ENCODE measurements at regions not wholly inside any gene's neighbourhood (a gene's known extent, or its start where the extent isn't known, plus 50 kb on each side); places are given as distances from the start of the nearest gene placed in this dataset.
"Not testable (repeated sequence)": the region's sequence is repeated elsewhere in the genome, so short reads cannot be mapped to it uniquely, and the experiment has no call there.

DNA sequence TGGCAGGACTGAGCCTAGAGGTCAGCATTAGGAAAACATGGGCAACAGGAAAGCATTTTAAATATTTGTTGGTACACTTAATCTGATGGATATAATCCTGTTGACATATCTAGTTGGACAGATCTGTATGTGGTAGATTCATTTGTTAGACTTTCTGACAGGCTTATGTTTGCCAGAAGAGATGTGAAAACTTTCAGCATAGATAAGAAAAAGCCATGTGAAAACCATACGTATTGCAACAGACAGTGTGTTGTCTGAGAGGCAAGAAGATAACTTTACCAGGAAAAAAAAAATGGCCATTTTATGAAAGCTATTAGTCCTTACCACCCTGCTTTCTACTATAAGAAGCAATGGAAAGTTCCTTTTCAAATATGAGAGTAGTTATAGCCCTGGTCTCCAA, 1902.2 kb upstream of the C9orf72 start:
- no peak for DNase-seq

GRCh38 chr9:29511680-29512079, 1938.4 kb upstream of the C9orf72 start:
- no peak for DNase-seq

DNA sequence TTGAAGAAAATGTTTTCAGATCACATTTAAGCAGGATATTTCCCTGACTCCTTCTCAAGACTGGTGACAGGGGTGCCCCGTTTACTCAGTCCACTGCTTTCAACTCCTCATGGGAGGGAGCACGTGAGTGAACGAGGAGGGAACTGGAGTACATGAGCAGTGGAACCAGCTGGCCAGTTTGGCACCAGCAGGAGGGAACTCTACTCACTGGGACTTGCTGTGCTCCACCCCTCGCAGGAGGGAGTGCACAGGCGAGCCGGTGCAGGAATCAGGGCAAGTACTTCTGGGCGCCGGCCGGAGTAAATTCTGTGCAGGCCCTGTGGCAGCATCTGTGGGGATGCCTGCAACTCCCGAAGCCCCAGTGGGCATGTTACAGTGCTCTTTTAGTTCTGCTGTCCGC, 1941.1 kb upstream of the C9orf72 start:
- no peak for DNase-seq

- no peak for DNase-seq
Measured at GRCh38 chr9:29514862-29515261, 1941.6 kb upstream of the C9orf72 start.

- no peak for DNase-seq
Measured at GRCh38 chr9:29548436-29548835, 1975.2 kb upstream of the C9orf72 start.

DNA sequence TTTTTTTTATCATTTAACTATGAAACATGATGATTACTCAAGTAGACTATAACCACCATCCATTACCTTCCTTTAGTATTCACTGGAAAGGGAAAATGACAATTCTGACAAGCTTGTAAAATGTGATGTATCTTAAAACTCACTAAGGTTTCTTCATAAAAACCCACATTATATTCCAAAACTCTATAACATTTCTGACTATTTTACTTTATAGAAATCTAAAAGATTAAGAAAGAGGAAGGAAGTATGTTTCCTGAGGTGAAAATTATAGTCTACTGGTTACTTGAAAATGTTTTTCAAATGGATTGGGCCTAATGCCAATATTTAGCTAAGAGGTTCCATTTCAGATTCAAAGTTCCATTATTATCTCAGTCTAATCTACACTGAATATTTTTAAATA, 1982.2 kb upstream of the C9orf72 start:
- no peak for DNase-seq

GRCh38 chr9:29556317-29556716, 1983.0 kb upstream of the C9orf72 start:
- DNase-seq, result no peak

DNA sequence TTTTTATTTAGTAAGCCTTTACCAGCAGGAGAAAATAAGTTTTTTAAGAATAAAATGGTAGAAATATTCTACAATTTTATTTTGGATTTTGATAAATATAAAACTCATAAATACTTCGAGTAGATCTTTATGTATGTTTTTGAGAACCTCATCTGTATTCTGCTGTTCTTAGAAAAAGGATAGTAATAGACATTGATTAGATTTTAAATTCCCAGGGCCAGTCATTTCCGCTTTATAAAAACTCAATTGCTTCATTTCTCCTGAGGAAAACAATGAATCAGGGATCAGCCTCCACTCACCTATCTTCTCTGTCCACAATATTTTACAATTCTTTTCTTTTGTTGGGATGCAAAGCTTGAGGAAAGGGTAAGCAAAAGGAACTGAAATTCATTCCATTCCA, 1983.5 kb upstream of the C9orf72 start:
- no peak for DNase-seq

GRCh38 chr9:29564564-29564963, 1991.3 kb upstream of the C9orf72 start:
- DNase-seq, result no peak

DNA sequence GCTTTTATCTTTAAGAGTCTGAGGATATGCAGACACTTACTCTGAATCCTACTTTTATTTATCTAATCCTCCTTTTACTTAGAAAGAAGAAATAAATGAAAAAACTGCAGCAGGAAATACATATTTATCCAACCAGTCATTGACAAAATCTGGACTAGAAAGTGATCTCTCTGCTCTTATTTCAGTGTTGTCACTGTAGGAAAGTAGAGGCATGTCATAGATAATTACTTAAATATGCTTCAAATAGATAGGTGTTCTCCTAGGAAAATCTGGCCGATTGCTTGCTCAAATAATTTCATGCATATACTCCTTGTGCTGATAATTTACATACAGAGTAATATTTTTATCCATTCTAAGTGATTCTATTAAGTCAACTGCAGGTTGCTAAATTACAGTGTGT, 2001.9 kb upstream of the C9orf72 start:
- DNase-seq, result no peak

- DNase-seq, result no peak
Measured at GRCh38 chr9:29588361-29588760, 2015.1 kb upstream of the C9orf72 start.

GRCh38 chr9:29609282-29609681, 2036.0 kb upstream of the C9orf72 start:
- DNase-seq, result no peak

GRCh38 chr9:29613773-29614172, 2040.5 kb upstream of the C9orf72 start:
- DNase-seq, result no peak

DNA sequence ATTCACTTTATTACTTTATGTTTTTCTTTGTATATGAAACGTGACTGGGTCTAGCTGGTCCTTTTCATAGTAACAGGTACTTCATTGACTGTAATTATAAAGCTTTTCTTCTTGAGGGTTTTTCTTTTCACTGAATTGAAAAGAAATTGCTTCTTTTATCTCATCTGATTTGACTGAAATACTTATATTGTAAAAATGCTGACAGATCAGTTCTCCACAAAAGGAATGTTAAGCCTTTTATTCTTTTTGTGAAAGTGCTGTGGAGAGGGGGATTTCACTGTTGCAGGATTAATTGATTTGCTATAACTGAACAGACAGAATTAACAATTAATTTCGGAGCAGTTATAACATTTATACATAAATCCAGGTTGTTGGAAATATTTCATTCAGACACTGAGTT, 2043.6 kb upstream of the C9orf72 start:
- DNase-seq, result no peak

GRCh38 chr9:29625292-29625731, 2052.0 kb upstream of the C9orf72 start:
- DNase-seq, result no peak

DNA sequence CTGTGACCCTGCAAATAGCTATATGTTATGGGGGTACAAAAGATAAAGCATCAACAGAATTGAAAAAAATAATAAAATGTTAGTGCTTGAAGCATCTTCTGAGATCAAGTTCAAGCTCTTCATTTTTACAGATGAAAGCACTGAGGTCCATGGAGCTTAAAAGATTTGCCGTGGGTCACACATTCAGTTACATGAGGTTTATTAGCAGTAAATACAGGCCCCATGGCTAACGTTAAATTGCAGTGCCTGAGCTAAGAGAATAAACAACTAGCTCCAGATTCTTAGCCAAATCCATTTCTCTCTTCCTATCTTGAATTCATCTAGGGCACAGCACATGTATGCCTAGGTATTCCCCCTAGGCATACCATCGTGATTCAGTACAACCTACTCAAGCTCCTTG, 2052.7 kb upstream of the C9orf72 start:
- DNase-seq, result no peak

DNA sequence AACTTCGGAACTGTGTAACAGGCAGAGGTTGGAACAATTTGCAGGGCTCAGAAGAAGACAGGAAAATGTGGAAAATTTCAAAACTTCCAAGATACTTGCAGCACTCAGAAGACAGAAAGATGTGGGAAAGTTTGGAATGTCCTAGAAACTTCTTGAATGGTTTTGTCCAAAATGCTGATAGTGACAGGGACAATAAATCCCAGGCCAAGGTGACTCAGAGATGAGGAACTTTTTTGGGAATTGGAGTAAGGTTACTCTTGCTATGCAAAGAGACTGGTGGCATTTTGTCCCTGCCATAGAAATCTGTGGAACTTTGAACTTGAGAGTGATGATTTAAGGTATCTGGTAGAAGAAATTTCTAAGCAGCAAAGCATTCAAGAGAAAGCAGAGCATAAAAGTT, 2055.6 kb upstream of the C9orf72 start:
- not testable (repeated sequence) for DNase-seq

DNA sequence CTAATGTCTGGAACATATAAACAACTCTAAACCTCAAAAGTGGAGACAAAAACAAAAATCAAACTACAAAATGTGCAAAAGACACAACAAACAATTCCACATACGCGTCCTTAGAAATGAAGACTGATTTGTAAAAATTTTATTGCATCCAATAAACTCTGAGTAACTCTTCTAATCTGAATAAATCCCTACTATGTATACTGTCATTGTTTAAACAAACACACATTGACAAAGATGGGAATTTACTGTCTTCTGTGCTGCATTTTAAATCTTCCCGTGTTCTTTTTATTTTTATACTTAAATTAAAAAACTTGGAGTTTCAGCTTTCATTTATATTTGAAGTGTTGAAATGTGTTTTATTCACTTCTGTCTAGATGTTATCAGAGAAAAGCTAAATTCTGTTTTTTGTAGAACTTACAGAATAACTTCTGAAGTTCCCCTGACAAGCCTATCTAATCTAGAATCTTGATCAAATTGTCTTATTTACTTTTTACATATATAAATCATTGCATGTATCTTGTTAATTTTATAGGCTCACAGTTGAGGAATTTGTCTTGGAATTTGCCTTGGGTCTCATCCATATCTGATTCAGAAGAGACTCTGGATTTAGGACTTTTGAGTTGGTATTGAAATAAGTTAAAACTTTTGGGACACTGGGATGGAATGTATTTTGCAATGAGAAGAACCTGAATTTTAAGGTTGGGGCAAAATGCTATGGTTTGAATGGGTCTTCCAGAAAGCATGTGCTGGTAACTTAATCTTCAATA, 2064.4 kb upstream of the C9orf72 start:
- DNase-seq, result no peak

DNA sequence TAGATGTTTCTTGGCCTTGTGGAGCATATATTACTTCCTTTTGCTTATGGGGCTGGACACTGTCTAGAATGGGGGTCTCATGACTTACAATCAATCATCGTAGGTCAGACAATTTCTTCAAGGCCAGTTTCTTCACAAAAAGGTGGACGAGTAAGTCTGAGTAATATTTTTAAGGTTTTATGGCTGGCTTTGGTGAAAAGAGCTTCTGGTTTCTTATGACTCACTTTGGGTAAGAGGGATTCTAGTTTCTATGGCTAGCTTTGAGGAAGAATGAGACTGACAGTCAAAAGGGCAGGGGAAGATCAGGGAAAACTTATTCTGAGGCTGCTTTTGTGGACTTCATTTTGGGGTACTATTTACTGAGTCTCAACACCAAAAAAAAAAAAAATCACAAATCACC, 2067.2 kb upstream of the C9orf72 start:
- no peak for DNase-seq

DNA sequence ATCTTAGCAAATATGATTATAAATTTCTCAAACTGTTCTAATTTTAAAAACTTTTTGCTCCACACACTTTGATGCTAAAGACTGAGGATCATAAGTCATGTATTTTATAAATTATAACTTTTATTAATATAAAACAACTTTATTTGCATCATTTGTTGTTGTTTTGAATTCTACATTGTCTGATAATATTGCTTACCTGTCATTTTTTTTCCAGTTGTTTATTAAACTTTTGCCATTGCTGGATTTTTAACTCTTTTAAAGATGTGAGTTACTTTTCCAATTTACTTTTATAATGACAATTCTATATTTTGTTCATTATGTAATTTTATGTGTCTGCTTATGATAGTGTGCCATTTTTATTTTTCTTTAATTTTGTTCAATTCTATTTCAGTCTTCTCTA, 2071.2 kb upstream of the C9orf72 start:
- DNase-seq, result no peak

- no peak for DNase-seq
Measured at GRCh38 chr9:29647451-29647850, 2074.2 kb upstream of the C9orf72 start.

GRCh38 chr9:29648132-29648531, 2074.9 kb upstream of the C9orf72 start:
- DNase-seq, result no peak

- no peak for DNase-seq
Measured at GRCh38 chr9:29648601-29649000, 2075.3 kb upstream of the C9orf72 start.

DNA sequence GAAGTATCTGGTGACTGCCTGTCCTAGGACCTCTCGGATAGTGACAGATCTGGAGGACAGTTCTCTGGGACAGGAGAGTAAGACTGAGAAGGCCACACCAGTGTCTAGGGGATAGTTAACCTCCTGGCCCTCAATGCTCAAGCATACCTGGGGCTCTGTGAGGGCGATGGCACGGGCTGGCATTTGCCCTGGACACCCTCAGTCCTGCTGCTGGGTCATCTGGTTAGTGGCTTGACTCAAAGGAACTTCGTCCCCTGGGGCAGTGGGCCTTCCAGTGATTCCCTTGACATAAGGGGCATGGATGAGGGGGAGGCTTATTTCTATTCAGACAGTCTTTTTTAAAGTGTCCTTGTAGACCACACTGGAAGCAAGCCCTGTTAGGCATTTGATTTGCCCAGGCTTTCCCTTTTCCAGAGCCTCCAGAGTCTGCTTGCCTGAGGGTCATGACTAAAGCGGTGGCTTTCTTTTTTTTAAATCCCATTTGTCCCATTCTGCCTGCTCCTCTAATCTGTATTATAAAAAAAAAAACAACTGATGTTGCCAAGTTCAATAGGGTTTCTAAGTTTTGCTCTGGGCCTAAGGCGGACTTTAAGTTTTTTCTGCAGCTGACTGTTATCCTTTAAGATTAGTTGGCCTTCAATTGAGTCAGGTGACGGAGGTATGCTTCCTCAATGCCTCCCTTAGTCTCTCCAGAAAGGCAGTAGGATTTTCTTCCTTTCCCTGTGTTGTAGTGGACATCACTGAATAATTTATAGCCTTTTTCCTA, 2083.5 kb upstream of the C9orf72 start:
- no peak for DNase-seq

DNA sequence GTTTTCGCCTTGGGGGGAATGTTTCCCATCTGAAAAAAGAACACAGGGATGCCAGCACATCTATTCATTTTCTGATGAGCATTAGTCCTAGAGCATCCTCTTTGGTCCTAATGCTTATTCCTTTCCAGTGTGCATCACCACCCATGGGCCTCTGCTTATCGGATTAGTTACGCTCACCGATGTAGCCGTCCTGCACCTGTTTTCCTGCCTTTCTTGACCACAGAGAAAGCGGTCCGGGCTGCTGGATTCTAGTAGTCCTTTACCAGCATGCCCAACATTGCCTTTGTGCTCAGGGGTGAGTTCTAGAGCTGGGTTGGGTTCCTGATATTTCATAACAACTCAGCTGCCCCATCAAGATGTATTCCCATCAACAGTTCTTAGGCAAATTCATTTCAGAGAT, 2084.5 kb upstream of the C9orf72 start:
- DNase-seq, result no peak
